ENCODE measurements at regions not wholly inside any gene's neighbourhood (a gene's known extent, or its start where the extent isn't known, plus 50 kb on each side); places are given as distances from the start of the nearest gene placed in this dataset.
"Not testable (repeated sequence)": the region's sequence is repeated elsewhere in the genome, so short reads cannot be mapped to it uniquely, and the experiment has no call there.

- DNase-seq: not testable (repeated sequence)
These were observed 612.5 kb upstream of the SGCD start for GRCh38 chr5:155714435-155714834.

DNA sequence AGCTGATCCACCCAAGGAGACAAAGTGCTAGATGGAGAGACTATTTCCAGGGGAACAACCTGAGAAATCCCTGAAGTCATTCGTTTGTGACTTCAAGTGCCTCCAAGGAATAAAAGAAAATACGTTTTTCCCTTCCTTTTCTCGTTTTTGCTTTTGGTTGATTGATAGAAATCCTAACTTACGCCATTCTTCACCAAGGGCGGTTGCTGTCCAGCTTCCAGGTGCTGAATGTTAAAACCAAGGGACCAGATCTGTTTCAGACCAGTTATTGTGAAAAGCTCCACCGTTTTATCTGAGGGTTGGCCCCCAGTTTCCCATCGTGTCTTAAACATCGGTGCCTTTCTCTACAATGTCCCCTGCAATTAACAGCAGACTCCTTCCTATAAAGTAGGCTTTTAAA is 600.7 kb upstream of the SGCD start:
- DNase-seq: peak; percentile 54

GRCh38 chr5:155727512-155728145 is 599.3 kb upstream of the SGCD start:
- peak; percentile 28 for DNase-seq

- peak; percentile 81 for DNase-seq
These were observed 598.7 kb upstream of the SGCD start for GRCh38 chr5:155728146-155728856.

- DNase-seq: peak; percentile 75
These were observed 597.9 kb upstream of the SGCD start for GRCh38 chr5:155728857-155729683.

- peak; percentile 79 for DNase-seq
These were observed 597.3 kb upstream of the SGCD start for GRCh38 chr5:155729684-155730059.

DNA sequence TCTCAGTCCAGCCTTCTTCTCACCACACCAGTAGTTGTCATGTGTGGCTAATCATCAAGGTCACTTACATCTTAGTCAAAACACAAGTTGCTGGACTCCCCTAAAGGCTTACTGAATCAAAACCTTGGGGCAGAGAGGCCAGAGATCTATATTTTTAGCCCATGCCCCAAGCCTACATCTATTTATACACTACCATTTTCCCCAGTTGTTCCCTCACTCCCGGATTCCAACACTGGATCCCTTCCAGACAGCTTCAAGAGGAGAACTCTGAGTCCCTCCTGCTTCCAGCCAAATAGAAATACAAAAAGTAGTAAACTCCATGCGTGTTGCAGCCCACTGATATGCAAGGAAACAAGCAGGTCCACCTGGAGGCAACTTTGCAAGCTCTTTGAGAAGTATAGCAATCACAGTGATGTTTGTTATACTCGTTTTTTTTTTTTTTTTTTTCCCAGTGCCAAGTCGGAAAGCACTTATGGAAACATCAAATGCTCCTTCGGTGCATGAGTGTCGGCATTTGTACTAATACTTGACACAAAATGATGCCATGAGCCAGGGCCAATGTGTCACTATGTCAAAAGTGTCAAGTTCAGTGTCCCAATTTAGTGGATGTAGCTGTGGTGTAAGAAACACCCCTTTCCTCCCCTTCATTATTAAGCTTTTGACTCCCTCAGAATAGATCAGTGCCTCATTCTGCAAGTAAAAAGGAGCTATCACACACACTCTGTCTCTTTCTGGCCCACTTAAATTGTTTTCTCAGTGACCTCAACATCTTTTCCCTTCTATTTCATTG is 594.2 kb upstream of the SGCD start:
- DNase-seq: no peak

DNA sequence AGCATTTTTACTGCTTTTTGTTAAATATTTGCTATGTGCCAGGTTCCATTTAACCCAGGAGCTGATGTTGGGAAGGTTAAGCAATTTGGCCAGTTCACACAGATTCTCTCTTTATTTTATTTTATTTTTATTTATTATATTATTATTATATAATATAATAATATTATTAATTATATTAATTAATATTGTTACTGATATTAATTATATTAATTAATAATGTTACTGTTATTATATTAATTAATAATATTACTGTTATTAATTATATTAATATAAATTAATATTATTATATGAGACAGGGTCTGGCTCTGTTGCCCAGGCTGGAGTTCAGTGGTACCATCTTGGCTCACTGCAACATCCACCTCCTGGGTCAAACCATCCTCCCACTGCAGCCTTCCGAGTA is 593.0 kb upstream of the SGCD start:
- DNase-seq: no peak

DNA sequence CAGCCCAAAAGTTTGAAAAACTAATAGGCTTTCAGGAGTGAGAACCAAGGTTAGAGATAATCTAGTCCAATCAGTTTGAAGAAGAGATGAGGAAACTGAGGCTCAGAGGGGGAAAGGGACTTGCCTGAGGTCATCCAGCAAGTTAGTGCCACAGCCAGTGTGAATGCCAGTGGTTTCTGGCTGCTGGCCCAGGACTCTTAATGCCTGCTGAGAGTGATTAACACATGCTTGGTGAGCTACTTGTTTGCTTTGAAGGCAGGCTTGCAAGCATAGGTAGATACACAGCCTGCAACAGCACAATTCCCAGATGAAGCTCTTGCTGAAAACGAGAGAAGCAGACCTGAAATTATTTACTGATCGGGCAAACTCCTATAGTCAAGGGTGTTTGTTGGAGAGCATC is 591.6 kb upstream of the SGCD start:
- DNase-seq: peak; percentile 61

- no peak for DNase-seq
These were observed 588.3 kb upstream of the SGCD start for GRCh38 chr5:155738616-155739015.

DNA sequence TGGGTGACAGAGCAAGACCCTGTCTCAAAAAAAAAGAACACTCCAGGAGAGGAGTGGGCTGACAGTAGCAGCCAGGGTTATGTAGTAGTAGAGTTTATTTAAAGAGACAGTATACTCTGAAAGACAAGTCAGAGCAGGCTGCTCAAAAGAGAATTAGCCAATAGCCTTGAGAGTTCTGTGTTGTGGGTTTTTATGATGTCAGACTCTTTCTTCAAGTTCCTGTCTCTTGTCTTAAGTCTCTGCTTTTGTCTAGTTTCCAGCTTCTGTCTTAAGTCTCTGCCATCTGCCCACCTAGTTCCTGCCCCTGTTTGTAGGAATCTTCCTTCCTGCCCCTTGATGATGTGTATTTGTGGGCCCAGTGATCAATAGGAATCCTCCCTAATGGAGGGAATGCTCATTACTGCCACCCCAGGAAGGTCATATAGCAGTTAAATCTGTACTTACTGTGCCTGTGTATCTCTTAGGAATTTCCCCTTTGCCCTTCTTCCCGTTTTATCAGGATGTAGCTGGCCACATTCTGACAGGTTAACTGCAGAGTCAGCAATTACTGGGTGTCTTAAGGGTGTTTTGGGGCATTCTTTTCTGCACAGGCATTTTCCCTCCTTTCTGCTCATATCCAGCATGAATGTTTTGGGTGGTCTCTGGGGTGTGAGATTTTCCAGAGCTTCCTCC is 580.5 kb upstream of the SGCD start:
- DNase-seq: no peak

DNA sequence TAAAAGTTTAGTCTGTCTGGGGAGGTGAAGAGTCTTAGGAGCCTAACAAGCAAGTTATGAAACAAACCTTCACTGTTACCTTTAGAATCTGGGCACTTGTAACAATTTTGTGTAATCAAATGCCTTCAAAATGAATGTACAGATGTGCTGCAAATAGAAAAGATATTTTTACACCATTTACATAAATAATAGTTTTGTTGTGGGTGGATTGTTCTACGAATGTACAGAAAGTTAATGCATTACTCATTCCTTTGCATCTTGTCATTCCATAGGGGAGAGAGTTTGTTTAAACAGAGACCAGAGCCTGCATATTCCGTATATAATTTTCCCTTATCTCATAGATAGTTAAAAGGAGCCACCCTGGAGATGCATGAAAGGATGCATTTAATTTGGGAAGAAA is 576.9 kb upstream of the SGCD start:
- DNase-seq: peak; percentile 61

GRCh38 chr5:155750571-155750970 is 576.4 kb upstream of the SGCD start:
- no peak for DNase-seq

- no peak for DNase-seq
These were observed 572.9 kb upstream of the SGCD start for GRCh38 chr5:155753943-155754581.

DNA sequence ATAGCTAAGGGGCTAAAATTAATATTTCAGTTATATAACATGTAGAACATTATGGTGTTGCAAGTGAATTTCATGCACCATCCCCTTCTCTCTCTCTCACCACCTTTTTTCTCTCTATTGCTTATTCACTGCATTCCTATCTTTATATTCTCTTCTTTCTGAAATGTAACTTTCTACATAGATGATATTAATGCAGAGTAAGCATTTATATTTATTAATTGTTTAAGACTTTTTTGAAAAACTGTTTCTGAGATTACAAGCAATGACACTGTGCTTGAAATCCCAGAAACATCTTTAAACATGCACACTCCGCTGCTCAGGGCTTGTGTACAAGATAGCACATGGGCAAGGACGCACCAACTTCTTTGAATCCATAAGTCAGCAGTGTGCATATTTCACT is 567.7 kb upstream of the SGCD start:
- no peak for DNase-seq

DNA sequence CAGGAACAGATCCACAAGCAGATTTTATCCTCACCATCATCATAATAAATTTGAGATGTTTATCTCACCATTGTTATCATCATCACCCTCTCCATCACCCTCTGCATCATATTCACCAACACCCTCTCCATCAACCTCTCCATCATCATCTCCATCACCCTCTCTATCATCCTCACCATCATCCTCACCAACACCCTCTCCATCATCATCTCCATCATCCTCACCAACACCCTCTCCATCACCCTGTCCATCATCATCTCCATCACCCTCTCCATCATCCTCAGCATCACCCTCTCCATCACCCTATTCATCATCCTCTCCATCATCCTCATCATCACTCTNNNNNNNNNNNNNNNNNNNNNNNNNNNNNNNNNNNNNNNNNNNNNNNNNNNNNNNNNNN is 567.0 kb upstream of the SGCD start:
- no peak for DNase-seq

GRCh38 chr5:155761502-155761901 is 565.5 kb upstream of the SGCD start:
- no peak for DNase-seq

DNA sequence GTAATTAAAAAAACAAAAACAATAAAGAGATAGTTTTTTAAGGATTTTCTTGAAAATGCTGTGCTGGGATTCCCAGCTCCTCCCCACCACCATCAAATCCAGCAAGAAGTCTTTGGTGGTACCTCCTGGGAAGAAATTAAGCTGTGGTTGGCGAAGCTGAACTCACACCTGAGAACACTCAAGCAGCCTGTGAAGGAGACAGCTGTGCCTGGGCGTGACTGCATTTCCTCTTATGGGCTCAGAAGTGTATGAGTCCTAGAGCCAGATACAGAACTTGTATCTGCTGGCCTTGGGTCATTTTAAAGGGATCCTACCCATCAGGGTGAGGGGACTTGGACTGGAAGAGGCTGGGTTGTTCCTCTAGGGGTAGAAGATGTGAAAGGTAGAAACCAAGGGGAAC is 561.2 kb upstream of the SGCD start:
- no peak for DNase-seq

DNA sequence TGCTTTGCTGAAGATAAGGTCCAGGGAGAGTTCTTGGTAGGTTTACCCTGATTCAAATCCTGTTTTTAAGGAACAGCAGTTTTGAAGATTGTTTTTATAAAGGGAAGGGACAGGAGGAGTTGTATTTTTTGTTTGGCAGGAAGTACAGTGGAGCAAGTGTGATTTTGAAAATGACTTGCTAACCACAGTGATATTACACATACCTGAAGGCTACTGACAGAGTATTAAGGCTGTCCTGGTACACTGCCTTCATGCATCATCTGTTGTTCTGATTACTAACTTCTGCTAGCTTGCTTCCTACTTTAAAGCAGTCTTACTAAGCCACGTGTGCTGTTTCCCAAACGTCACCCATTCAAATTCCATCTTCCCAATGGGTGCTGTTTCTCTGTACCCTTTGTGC is 559.5 kb upstream of the SGCD start:
- peak; percentile 27 for DNase-seq

DNA sequence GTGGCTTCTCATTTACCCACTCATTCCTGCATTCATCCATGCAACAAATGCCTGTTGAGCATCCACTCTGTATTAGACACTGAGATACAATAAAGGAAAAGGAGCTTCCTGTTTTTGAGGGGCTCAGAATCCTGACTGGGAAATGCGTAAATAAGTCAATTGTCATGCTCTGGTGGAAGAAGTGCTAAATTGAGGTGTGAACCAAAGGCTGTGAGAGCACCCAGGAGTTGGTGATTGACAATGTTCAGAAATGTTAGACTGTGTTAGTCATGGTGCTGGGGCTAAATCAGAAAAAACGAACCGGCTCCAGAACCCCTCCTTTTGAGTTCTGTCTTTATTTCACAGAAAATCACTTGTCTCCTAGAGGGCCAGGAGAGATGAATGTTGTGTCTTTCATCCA is 558.6 kb upstream of the SGCD start:
- DNase-seq: no peak

DNA sequence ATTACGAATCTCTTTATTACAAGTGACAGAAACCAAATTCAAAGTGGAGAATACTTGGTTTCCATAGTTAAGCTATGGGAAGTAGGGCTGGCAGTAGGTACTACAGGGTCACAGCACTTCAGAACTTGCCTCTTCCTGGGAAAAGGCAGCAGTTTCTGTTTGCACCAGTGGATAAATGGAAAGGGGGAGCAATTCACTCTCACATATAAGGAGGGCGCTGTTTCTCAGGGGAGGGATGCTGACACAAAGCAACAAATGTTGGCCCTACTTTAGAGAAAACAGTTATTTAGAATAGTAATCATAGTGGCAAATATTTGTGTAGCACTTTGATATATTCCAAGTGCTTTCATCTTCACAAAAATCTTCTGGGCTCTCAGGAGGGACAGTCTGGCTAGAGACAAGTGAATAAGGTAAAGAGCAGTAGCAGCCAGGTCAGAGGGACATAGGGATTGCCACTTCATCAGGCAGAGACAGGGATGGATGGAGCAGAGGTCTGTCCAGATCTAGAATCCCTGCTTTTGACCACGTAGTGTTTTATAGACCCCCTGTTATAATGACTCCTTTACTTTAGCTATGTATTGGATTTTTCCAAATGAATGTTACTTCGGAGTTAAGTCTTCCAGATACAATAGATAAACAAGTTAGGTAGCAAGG is 554.8 kb upstream of the SGCD start:
- DNase-seq: no peak
